ENCODE measurements at regions not wholly inside any gene's neighbourhood (a gene's known extent, or its start where the extent isn't known, plus 50 kb on each side); places are given as distances from the start of the nearest gene placed in this dataset.

GRCh38 chr10:4076983-4077382, 292.0 kb upstream of the KLF6 start:
- H3K27ac ChIP-seq (replicated peaks): no peak overlapping the region
- DNase-seq (ENCODE audit: low read depth in 1 of 2, low spot score in 1 of 2): no peak
- TF ChIP-seq POLR2AphosphoS5 (IDR thresholded peaks at IDR 0.05; ENCODE audit: low read depth): no peak
- no peak overlapping the region for H3K4me3 ChIP-seq (replicated peaks; ENCODE audit: insufficient read depth, low read length)
- no peaks in the 10 kb centered on the region for H3K27me3 ChIP-seq (ENCODE audit: insufficient read depth, poor library complexity, severe bottlenecking)

GRCh38 chr10:4075443-4075842, 290.4 kb upstream of the KLF6 start:
- TF ChIP-seq POLR2AphosphoS5 (IDR thresholded peaks at IDR 0.05; ENCODE audit: low read depth) (no peak), REST (IDR thresholded peaks at IDR 0.05; ENCODE audit: insufficient replicate concordance, low read depth) (no peak), GABPA (IDR thresholded peaks at IDR 0.05; ENCODE audit: low read depth) (no peak), CTCF (IDR thresholded peaks at IDR 0.05; ENCODE audit: insufficient read depth, low read length) (no peak), SPI1 (IDR thresholded peaks at IDR 0.05; ENCODE audit: borderline replicate concordance, low read depth) (no peak)
- Histone ChIP-seq H3K27me3 (ENCODE audit: insufficient read depth, poor library complexity, severe bottlenecking) (no peaks in the 10 kb centered on the region), H3K4me3 (replicated peaks; ENCODE audit: insufficient read depth, low read length) (no peak overlapping the region), H3K27ac (replicated peaks) (no peak overlapping the region)
- no peak for DNase-seq (ENCODE audit: low read depth in 1 of 2, low spot score in 1 of 2)

GRCh38 chr10:4074545-4075407, 289.8 kb upstream of the KLF6 start:
- TF ChIP-seq POLR2AphosphoS5 (IDR thresholded peaks at IDR 0.05; ENCODE audit: low read depth) (no peak), REST (IDR thresholded peaks at IDR 0.05; ENCODE audit: insufficient replicate concordance, low read depth) (no peak), CTCF (IDR thresholded peaks at IDR 0.05; ENCODE audit: insufficient read depth, low read length) (no peak), SPI1 (IDR thresholded peaks at IDR 0.05; ENCODE audit: borderline replicate concordance, low read depth) (no peak), GABPA (IDR thresholded peaks at IDR 0.05; ENCODE audit: low read depth) (no peak)
- H3K4me3 ChIP-seq (replicated peaks; ENCODE audit: insufficient read depth, low read length): no peak overlapping the region
- no peak for DNase-seq (ENCODE audit: low read depth in 1 of 2, low spot score in 1 of 2)
- no peaks in the 10 kb centered on the region for H3K27me3 ChIP-seq (ENCODE audit: insufficient read depth, poor library complexity, severe bottlenecking)
- H3K27ac ChIP-seq (replicated peaks): no peak overlapping the region

- no peak overlapping the region for H3K27ac ChIP-seq (replicated peaks)
- no peak overlapping the region for H3K4me3 ChIP-seq (replicated peaks; ENCODE audit: insufficient read depth, low read length)
- DNase-seq (ENCODE audit: low read depth in 1 of 2, low spot score in 1 of 2): no peak
- TF ChIP-seq GABPA (IDR thresholded peaks at IDR 0.05; ENCODE audit: low read depth) (no peak), REST (IDR thresholded peaks at IDR 0.05; ENCODE audit: insufficient replicate concordance, low read depth) (no peak), CTCF (IDR thresholded peaks at IDR 0.05; ENCODE audit: insufficient read depth, low read length) (no peak), SPI1 (IDR thresholded peaks at IDR 0.05; ENCODE audit: borderline replicate concordance, low read depth) (no peak), POLR2AphosphoS5 (IDR thresholded peaks at IDR 0.05; ENCODE audit: low read depth) (no peak)
- no peaks in the 10 kb centered on the region for H3K27me3 ChIP-seq (ENCODE audit: insufficient read depth, poor library complexity, severe bottlenecking)
Measured at GRCh38 chr10:4073912-4074311, 288.9 kb upstream of the KLF6 start.
